GM06990 (cell line): ENCODE measurements at regions not wholly inside any gene's neighbourhood (a gene's known extent, or its start where the extent isn't known, plus 50 kb on each side); places are given as distances from the start of the nearest gene placed in this dataset.

Source experiments
- DNase-seq: peaks from one replicate; pipeline ENCODE4 v3.0.0-alpha.2; 2011; ENCODE audit not compliant: insufficient read length; ENCODE audit errors: extremely low read depth
- H3K27me3 ChIP-seq: replicated peaks from 2 replicates; pipeline ENCODE4 v1.6.0; 2011; ENCODE audit warnings: low read length; ENCODE audit not compliant: control insufficient read depth, insufficient read depth
- H3K36me3 ChIP-seq: 2 replicates; pipeline ENCODE4 v1.5.1; 2011; ENCODE audit warnings: low read length; ENCODE audit not compliant: control insufficient read depth, insufficient read depth
- H3K4me3 ChIP-seq: replicated peaks from 2 replicates; pipeline ENCODE4 v1.5.1; 2011; ENCODE audit warnings: low read depth, mild to moderate bottlenecking, control low read depth, low read length
- CTCF ChIP-seq: IDR thresholded peaks from 2 replicates; pipeline ENCODE4 v1.5.1; 2011; ENCODE audit warnings: low read length, control low read depth, mild to moderate bottlenecking, inconsistent platforms; ENCODE audit not compliant: insufficient read depth, poor library complexity, severe bottlenecking

GRCh38 chr10:123421461-123421860 lies 244.7 kb upstream of the GPR26 start:
- TF ChIP-seq CTCF = no peak
- no peaks in the 10 kb centered on the region for H3K36me3 ChIP-seq
- H3K27me3 ChIP-seq = no peaks in the 10 kb centered on the region
- H3K4me3 ChIP-seq = no peak overlapping the region
- no peak for DNase-seq

GRCh38 chr10:123422261-123422660 lies 243.9 kb upstream of the GPR26 start:
- no peak for DNase-seq
- no peak for TF ChIP-seq CTCF
- no peak overlapping the region for H3K4me3 ChIP-seq
- no peaks in the 10 kb centered on the region for H3K27me3 ChIP-seq
- H3K36me3 ChIP-seq = no peaks in the 10 kb centered on the region

DNA sequence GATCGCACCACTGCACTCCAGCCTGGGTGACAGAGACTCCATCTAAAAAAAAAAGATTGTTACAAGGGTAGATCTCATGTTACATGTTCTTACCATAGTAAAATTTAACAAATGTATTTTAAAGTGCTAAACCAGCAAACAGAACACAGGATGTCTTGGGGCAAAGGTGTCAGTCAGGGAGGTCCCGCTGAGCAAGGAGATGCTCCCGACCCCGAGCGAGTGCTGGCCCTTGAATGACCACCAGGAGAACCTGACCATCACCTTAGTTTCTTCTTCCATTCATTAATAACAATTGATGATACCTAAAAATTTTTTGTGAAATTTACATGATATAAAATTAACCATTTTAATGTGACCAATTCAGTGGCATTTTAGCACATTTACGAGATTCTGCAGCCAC lies 241.6 kb upstream of the GPR26 start:
- Histone ChIP-seq H3K4me3 (no peak overlapping the region), H3K27me3 (no peaks in the 10 kb centered on the region), H3K36me3 (no peaks in the 10 kb centered on the region)
- DNase-seq = no peak
- TF ChIP-seq CTCF = no peak

DNA sequence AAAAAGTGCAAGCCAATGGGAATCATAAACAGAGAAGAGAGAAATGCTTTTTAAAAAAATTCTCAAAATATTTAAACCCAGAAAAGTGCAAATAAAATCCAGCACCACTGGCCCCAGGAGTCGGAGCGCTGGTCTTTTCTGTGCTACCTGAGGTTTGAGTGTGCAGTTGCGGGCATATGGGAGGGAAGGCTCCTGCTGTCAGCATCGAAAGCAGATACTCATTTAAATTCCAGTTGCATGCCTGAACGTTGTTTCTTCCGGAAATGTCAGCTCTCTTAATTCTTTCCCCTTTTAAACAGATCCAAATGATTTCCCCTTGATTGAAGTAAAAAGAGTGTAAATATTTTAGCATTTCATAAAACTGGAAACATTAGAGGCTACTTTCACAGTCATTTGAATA lies 240.5 kb upstream of the GPR26 start:
- H3K4me3 ChIP-seq = no peak overlapping the region
- no peak for DNase-seq
- H3K27me3 ChIP-seq = no peaks in the 10 kb centered on the region
- no peaks in the 10 kb centered on the region for H3K36me3 ChIP-seq
- no peak for TF ChIP-seq CTCF

DNA sequence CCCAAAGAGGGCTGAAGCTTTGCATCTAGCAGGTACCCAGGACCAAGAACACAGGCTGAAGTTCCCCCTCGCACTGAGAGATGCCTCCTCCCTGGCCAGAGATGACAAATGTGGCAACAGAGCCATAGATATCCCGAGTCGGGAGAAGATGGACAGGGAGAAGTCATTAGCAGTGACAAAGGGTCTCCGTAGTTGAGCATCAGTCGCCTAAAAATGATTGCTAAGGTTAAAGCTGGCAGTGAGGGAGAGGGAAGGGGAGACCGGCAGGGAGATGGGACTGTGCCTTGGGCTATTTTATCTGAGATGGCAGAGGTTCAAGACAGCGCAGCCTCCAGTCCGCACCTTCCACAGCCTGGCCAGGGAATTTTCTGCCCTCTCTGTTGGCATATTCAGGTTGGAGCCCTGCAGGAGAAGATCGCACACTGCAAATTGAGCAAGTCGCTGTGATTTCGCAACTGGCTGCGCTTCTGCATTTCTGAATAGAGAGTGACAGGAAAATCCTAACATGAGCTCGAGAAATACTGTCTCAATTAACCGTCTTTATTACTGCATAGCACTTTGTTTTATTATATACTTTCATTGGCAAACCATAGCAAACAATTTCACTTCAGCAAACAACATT lies 238.9 kb upstream of the GPR26 start:
- H3K4me3 ChIP-seq = no peak overlapping the region
- DNase-seq = no peak
- H3K27me3 ChIP-seq = no peaks in the 10 kb centered on the region
- no peaks in the 10 kb centered on the region for H3K36me3 ChIP-seq
- TF ChIP-seq CTCF = no peak

- TF ChIP-seq CTCF = no peak
- Histone ChIP-seq H3K36me3 (no peaks in the 10 kb centered on the region), H3K27me3 (no peaks in the 10 kb centered on the region), H3K4me3 (no peak overlapping the region)
- DNase-seq = no peak
Measured at GRCh38 chr10:123428391-123428790, 237.8 kb upstream of the GPR26 start.
